ENCODE measurements at regions not wholly inside any gene's neighbourhood (a gene's known extent, or its start where the extent isn't known, plus 50 kb on each side); places are given as distances from the start of the nearest gene placed in this dataset.

GRCh38 chr10:9294132-9294663 lies 1239.7 kb downstream of the GATA3 start:
- no peaks in the 10 kb centered on the region for H3K9me3 ChIP-seq (ENCODE audit: low read length)
- no peaks in the 10 kb centered on the region for H3K36me3 ChIP-seq (ENCODE audit: insufficient read depth, low read length)
- H3K27me3 ChIP-seq (ENCODE audit: insufficient read depth, low read length), result no peaks in the 10 kb centered on the region
- no peak overlapping the region for H3K9ac ChIP-seq (ENCODE audit: low read length)
- H2AFZ ChIP-seq (ENCODE audit: low read length), result no peak overlapping the region
- no peaks in the 10 kb centered on the region for H4K20me1 ChIP-seq (ENCODE audit: insufficient read depth, low read length)
- no peaks in the 10 kb centered on the region for H3K9me2 ChIP-seq (ENCODE audit: low read depth, low read length)
- no peak overlapping the region for H3K27ac ChIP-seq (ENCODE audit: low read depth, low read length, poor library complexity, severe bottlenecking)
- no peaks in the 10 kb centered on the region for H3K79me2 ChIP-seq (ENCODE audit: insufficient read depth, low read length)
- no peak overlapping the region; the same call in 1 of the 2 replicates for H3K4me2 ChIP-seq (ENCODE audit: low read length)
- no peaks in the 10 kb centered on the region for H3F3A ChIP-seq (ENCODE audit: insufficient read depth, low read length)
- H3K4me1 ChIP-seq (ENCODE audit: insufficient read depth, low read length, severe bottlenecking), result no peaks in the 10 kb centered on the region
- TF ChIP-seq EZH2 (IDR thresholded peaks at IDR 0.05; ENCODE audit: borderline replicate concordance, low read length) (no peak), CTCF (IDR thresholded peaks at IDR 0.05; ENCODE audit: low read length) (no peak)
- no peak overlapping the region for H3K4me3 ChIP-seq (ENCODE audit: low read depth, low read length, poor library complexity, severe bottlenecking)

GRCh38 chr10:9294865-9295264 lies 1240.4 kb downstream of the GATA3 start:
- Histone ChIP-seq H3K27ac (ENCODE audit: low read depth, low read length, poor library complexity, severe bottlenecking) (no peak overlapping the region), H2AFZ (ENCODE audit: low read length) (no peak overlapping the region)

GRCh38 chr10:9296190-9296589 lies 1241.7 kb downstream of the GATA3 start:
- H3K27me3 ChIP-seq (ENCODE audit: insufficient read depth, low read length), result no peaks in the 10 kb centered on the region
- no peaks in the 10 kb centered on the region for H3F3A ChIP-seq (ENCODE audit: insufficient read depth, low read length)
- no peaks in the 10 kb centered on the region for H3K9me2 ChIP-seq (ENCODE audit: low read depth, low read length)
- H2AFZ ChIP-seq (ENCODE audit: low read length), result no peak overlapping the region
- H4K20me1 ChIP-seq (ENCODE audit: insufficient read depth, low read length), result no peaks in the 10 kb centered on the region
- H3K9ac ChIP-seq (ENCODE audit: low read length), result no peak overlapping the region
- H3K9me3 ChIP-seq (ENCODE audit: low read length), result no peaks in the 10 kb centered on the region
- H3K4me1 ChIP-seq (ENCODE audit: insufficient read depth, low read length, severe bottlenecking), result no peaks in the 10 kb centered on the region
- no peak overlapping the region for H3K4me3 ChIP-seq (ENCODE audit: low read depth, low read length, poor library complexity, severe bottlenecking)
- H3K27ac ChIP-seq (ENCODE audit: low read depth, low read length, poor library complexity, severe bottlenecking), result no peak overlapping the region
- no peaks in the 10 kb centered on the region for H3K79me2 ChIP-seq (ENCODE audit: insufficient read depth, low read length)
- H3K4me2 ChIP-seq (ENCODE audit: low read length), result no peak overlapping the region
- H3K36me3 ChIP-seq (ENCODE audit: insufficient read depth, low read length), result no peaks in the 10 kb centered on the region
- TF ChIP-seq CTCF (IDR thresholded peaks at IDR 0.05; ENCODE audit: low read length), result no peak
- TF ChIP-seq EZH2 (IDR thresholded peaks at IDR 0.05; ENCODE audit: borderline replicate concordance, low read length), result no peak

More at GRCh38 chr10:9294865-9295264, 1240.4 kb downstream of the GATA3 start:
- no peak overlapping the region for H3K4me2 ChIP-seq (ENCODE audit: low read length)
- H3K4me1 ChIP-seq (ENCODE audit: insufficient read depth, low read length, severe bottlenecking), result no peaks in the 10 kb centered on the region
- no peaks in the 10 kb centered on the region for H3F3A ChIP-seq (ENCODE audit: insufficient read depth, low read length)
- H3K9ac ChIP-seq (ENCODE audit: low read length), result no peak overlapping the region
- no peaks in the 10 kb centered on the region for H3K36me3 ChIP-seq (ENCODE audit: insufficient read depth, low read length)
- no peaks in the 10 kb centered on the region for H3K27me3 ChIP-seq (ENCODE audit: insufficient read depth, low read length)
- no peaks in the 10 kb centered on the region for H3K9me3 ChIP-seq (ENCODE audit: low read length)
- TF ChIP-seq EZH2 (IDR thresholded peaks at IDR 0.05; ENCODE audit: borderline replicate concordance, low read length), result no peak
- TF ChIP-seq CTCF (IDR thresholded peaks at IDR 0.05; ENCODE audit: low read length), result no peak
- no peak overlapping the region for H3K4me3 ChIP-seq (ENCODE audit: low read depth, low read length, poor library complexity, severe bottlenecking)
- H3K9me2 ChIP-seq (ENCODE audit: low read depth, low read length), result no peaks in the 10 kb centered on the region
- no peaks in the 10 kb centered on the region for H4K20me1 ChIP-seq (ENCODE audit: insufficient read depth, low read length)
- no peaks in the 10 kb centered on the region for H3K79me2 ChIP-seq (ENCODE audit: insufficient read depth, low read length)
